A549 (cell line): ENCODE measurements at regions not wholly inside any gene's neighbourhood (a gene's known extent, or its start where the extent isn't known, plus 50 kb on each side); places are given as distances from the start of the nearest gene placed in this dataset.

Experiments
- ATAC-seq, 2 experiments: fragments of 200-7000 bp in 1 of 2; fragments of >200 bp in 1 of 2; cut with Nextera tagmentation in 1 of 2; cut with Tn5 transposase in 1 of 2; 3 replicates each; pipeline versions ENCODE4 v1.8.0 to v1.9.1; 2018 to 2020; ENCODE audit warnings: mild to moderate bottlenecking in 1 of 2, moderate library complexity in 1 of 2
- CTCF ChIA-PET: fragments of 300-600 bp; sonication (Branson Sonifier 250); formaldehyde crosslinking; extraction: SDS; loops from one replicate; lab custom pipeline; 2021; ENCODE audit warnings: antibody characterized with exemption, inconsistent platforms; lab: Yijun Ruan, JAX
- POLR2A ChIA-PET: fragments of 350-600 bp; formaldehyde crosslinking; extraction: SDS; loops from one replicate; lab custom pipeline; 2021; ENCODE audit warnings: antibody characterized with exemption, inconsistent platforms; lab: Yijun Ruan, JAX
- DNase-seq, 2 experiments: peaks; one replicate each; pipeline versions ENCODE4 v3.0.0 to v3.0.0-alpha.2; 2011 to 2016; ENCODE audit warnings: low read depth in 1 of 2, low spot score in 1 of 2
- FAIRE-seq: peaks from 2 replicates; lab custom pipeline; 2011; peaks lifted over from hg19 to GRCh38; lab: Jason Lieb, UNC
- H3K27ac ChIP-seq, 2 experiments: fragments of >200 bp; sonication (Bioruptor Twin); formaldehyde crosslinking; 3 replicates each; pipeline ENCODE4 v1.5.1; 2016 to 2017
- H3K4me1 ChIP-seq: fragments of >200 bp; sonication (Bioruptor Twin); formaldehyde crosslinking; 3 replicates; pipeline ENCODE4 v1.6.1; 2016
- H3K4me2 ChIP-seq: fragments of >200 bp; sonication (Bioruptor Twin); formaldehyde crosslinking; 3 replicates; pipeline ENCODE4 v1.6.1; 2016
- H3K4me3 ChIP-seq: fragments of >200 bp; sonication (Bioruptor Twin); formaldehyde crosslinking; 3 replicates; pipeline ENCODE4 v1.5.1; 2016
- H3K9me3 ChIP-seq: fragments of >200 bp; sonication (Bioruptor Twin); formaldehyde crosslinking; 3 replicates; pipeline ENCODE4 v1.6.1; 2016
- BCL3 ChIP-seq: fragments of >200 bp; sonication (Bioruptor Twin); formaldehyde crosslinking; IDR thresholded peaks from 3 replicates; pipeline ENCODE4 v1.6.1; 2016
- BHLHE40 ChIP-seq: IDR thresholded peaks from 2 replicates; pipeline ENCODE4 v1.6.1; 2012; ENCODE audit warnings: low read depth, low read length, inconsistent platforms
- CBX2 ChIP-seq: fragments of 200-600 bp; sonication (generic); IDR thresholded peaks from 2 replicates; pipeline ENCODE4 v1.6.1; 2016; ENCODE audit warnings: low read depth, mild to moderate bottlenecking, borderline replicate concordance
- E2F6 ChIP-seq: IDR thresholded peaks from 2 replicates; pipeline ENCODE4 v1.6.1; 2012; ENCODE audit warnings: low read depth, borderline replicate concordance
- EHF ChIP-seq: fragments of 250-450 bp; sonication (Bioruptor Pico); IDR thresholded peaks from 2 replicates; pipeline ENCODE4 v1.5.0; 2020; ENCODE audit warnings: mild to moderate bottlenecking
- EHMT2 ChIP-seq: fragments of 200-600 bp; sonication (generic); IDR thresholded peaks from 2 replicates; pipeline ENCODE4 v1.6.1; 2016; ENCODE audit warnings: antibody characterized with exemption, low read depth, mild to moderate bottlenecking, moderate library complexity
- GATA3 ChIP-seq: IDR thresholded peaks from 2 replicates; pipeline ENCODE4 v1.6.1; 2012; ENCODE audit warnings: borderline replicate concordance
- HES2 ChIP-seq: fragments of >200 bp; sonication (Bioruptor Twin); formaldehyde crosslinking; IDR thresholded peaks from 2 replicates; pipeline ENCODE4 v1.6.1; 2016
- HOXA7 ChIP-seq: fragments of 250-450 bp; sonication (Bioruptor Pico); IDR thresholded peaks from 2 replicates; pipeline ENCODE4 v1.5.0; 2020; ENCODE audit warnings: mild to moderate bottlenecking, moderate library complexity
- HOXB5 ChIP-seq: fragments of 250-450 bp; sonication (Bioruptor Pico); IDR thresholded peaks from 2 replicates; pipeline ENCODE4 v1.5.0; 2020; ENCODE audit warnings: mild to moderate bottlenecking, moderate library complexity
- JUN ChIP-seq, 2 experiments: fragments of >200 bp; sonication (Bioruptor Twin); formaldehyde crosslinking; IDR thresholded peaks; 2 replicates in 1 of 2; 3 replicates in 1 of 2; pipeline ENCODE4 v1.6.1; 2016 to 2017
- KDM1A ChIP-seq: fragments of 200-600 bp; sonication (generic); IDR thresholded peaks from 2 replicates; pipeline ENCODE4 v1.6.1; 2016; ENCODE audit warnings: low read depth, mild to moderate bottlenecking
- MYC ChIP-seq: IDR thresholded peaks from 2 replicates; pipeline ENCODE4 v1.6.1; 2012; ENCODE audit warnings: mild to moderate bottlenecking, inconsistent platforms, low read length, improper control_type of control experiment, borderline replicate concordance
- NPAS2 ChIP-seq: fragments of 250-450 bp; sonication (Bioruptor Pico); IDR thresholded peaks from 2 replicates; pipeline ENCODE4 v1.8.0; 2022; ENCODE audit warnings: mild to moderate bottlenecking, moderate library complexity, borderline replicate concordance
- NR3C1 ChIP-seq: fragments of >200 bp; sonication (Bioruptor Twin); formaldehyde crosslinking; IDR thresholded peaks from 3 replicates; pipeline ENCODE4 v1.6.1; 2017
- PHF8 ChIP-seq: fragments of 200-600 bp; sonication (generic); IDR thresholded peaks from 2 replicates; pipeline ENCODE4 v1.6.1; 2016; ENCODE audit warnings: low read depth, mild to moderate bottlenecking, antibody characterized with exemption, moderate library complexity, borderline replicate concordance
- RARB ChIP-seq: fragments of 250-450 bp; sonication (Bioruptor Pico); IDR thresholded peaks from 2 replicates; pipeline ENCODE4 v1.8.0; 2021; ENCODE audit warnings: mild to moderate bottlenecking, moderate library complexity
- REST ChIP-seq: fragments of 200-600 bp; sonication (generic); IDR thresholded peaks from 2 replicates; pipeline ENCODE4 v1.6.1; 2016; ENCODE audit warnings: antibody characterized with exemption, mild to moderate bottlenecking, moderate library complexity
- RFX5 ChIP-seq: fragments of 450-650 bp; IDR thresholded peaks from 2 replicates; pipeline ENCODE4 v1.7.1; 2014; ENCODE audit warnings: antibody characterized with exemption, mild to moderate bottlenecking, moderate library complexity
- SMC3 ChIP-seq: fragments of >200 bp; sonication (Bioruptor Twin); formaldehyde crosslinking; IDR thresholded peaks from 3 replicates; pipeline ENCODE4 v1.6.1; 2018; ENCODE audit warnings: inconsistent platforms
- TFCP2L1 ChIP-seq: fragments of 250-450 bp; sonication (Bioruptor Pico); IDR thresholded peaks from 2 replicates; pipeline ENCODE4 v1.5.0; 2021; ENCODE audit warnings: mild to moderate bottlenecking
- USF2 ChIP-seq: fragments of 450-650 bp; IDR thresholded peaks from 2 replicates; pipeline ENCODE4 v1.6.1; 2014; ENCODE audit warnings: antibody characterized with exemption
- ZNF302 ChIP-seq: fragments of 250-450 bp; sonication (Bioruptor Pico); IDR thresholded peaks from 2 replicates; pipeline ENCODE4 v1.9.0; 2021; ENCODE audit warnings: inconsistent platforms, mild to moderate bottlenecking, moderate library complexity
- WGBS: methylation state at CpG from one replicate; pipeline ENCODE4 v1.1.6; 2017; ENCODE audit errors: missing lambda C conversion rate; 5-methylcytosine and 5-hydroxymethylcytosine counted together
- TF ChIP-seq, protein P1 (sequence below): fragments of >200 bp; sonication (Bioruptor Twin); formaldehyde crosslinking; IDR thresholded peaks from 3 replicates; pipeline ENCODE4 v1.5.1; 2016
- TF ChIP-seq, protein P2 (sequence below): IDR thresholded peaks from 2 replicates; pipeline ENCODE4 v1.6.1; 2012

GRCh38 chr17:77331301-77331864 is 190.6 kb downstream of the SEC14L1 start (continued):
- no peak for TF ChIP-seq USF2
- no peak for TF ChIP-seq KDM1A
- TF ChIP-seq ZNF302 = no peak
- no peak for TF ChIP-seq REST
- no peak for TF ChIP-seq TFCP2L1 (CRISPR knock-in tag)
- TF ChIP-seq CBX2 = no peak
- TF ChIP-seq HOXB5 (CRISPR knock-in tag) = no peak
- no peak for TF ChIP-seq EHMT2
- TF ChIP-seq, protein P1, sequence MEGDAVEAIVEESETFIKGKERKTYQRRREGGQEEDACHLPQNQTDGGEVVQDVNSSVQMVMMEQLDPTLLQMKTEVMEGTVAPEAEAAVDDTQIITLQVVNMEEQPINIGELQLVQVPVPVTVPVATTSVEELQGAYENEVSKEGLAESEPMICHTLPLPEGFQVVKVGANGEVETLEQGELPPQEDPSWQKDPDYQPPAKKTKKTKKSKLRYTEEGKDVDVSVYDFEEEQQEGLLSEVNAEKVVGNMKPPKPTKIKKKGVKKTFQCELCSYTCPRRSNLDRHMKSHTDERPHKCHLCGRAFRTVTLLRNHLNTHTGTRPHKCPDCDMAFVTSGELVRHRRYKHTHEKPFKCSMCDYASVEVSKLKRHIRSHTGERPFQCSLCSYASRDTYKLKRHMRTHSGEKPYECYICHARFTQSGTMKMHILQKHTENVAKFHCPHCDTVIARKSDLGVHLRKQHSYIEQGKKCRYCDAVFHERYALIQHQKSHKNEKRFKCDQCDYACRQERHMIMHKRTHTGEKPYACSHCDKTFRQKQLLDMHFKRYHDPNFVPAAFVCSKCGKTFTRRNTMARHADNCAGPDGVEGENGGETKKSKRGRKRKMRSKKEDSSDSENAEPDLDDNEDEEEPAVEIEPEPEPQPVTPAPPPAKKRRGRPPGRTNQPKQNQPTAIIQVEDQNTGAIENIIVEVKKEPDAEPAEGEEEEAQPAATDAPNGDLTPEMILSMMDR = peak; percentile 97
- no peak for TF ChIP-seq HOXA7 (CRISPR knock-in tag)
- TF ChIP-seq JUN (IDR thresholded peaks at IDR 0.05) = 0 out of 5 replicates have a peak, but pooled peaks of 1 of the 2 experiments have one; percentile 32
- no peak for TF ChIP-seq GATA3
- TF ChIP-seq NPAS2 (CRISPR knock-in tag) = no peak
- TF ChIP-seq RFX5 = no peak
- TF ChIP-seq NR3C1 = no peak
- no peak for TF ChIP-seq HES2
- no peak for TF ChIP-seq E2F6
- TF ChIP-seq, all 56 proteins: peak for 5

DNA sequence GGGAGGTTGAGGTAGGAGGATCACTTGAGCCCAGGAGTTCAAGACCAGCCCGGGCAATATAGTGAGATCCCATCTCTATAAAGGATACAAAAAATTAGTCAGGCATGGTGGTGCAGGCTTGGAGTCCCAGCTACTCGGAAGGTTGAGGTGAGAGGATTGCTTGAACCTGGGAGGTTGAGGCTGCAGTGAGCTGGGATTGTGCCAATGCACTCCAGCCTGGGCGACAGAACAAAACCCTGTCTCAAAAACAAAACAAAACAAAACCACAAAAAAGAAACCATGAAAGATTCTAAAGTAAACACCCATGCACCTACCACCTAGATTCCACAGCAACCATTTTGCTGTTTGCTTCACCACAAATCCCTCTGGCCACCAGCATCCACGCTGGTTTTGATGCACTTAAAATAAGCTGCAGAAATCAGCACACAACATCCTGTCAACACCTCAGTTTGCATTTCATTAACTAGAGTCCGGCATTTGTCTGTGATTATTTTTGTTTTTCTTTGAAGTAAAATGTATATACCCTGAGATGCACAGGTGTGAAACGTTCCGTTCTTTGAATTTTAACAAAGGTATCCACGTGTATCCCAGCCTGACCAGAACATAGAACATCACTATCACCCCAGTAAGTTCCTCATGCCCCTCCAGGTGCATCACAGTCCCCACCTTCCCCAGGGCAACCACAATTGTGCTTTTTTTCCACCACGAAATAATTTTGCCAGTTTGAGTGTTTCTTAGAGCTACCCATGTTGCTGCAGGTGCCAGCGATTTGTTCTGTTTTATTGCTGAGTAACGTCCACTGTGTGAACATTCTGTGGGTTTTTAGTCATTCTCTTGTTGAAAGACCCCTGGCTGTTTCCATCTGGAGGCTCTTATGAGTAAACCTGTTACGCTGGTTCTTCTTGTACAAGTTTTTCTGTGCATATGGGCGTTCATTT is 191.5 kb downstream of the SEC14L1 start:
- Histone ChIP-seq H3K4me3 (no peak overlapping the region), H3K4me1 (peaks cover 46% of the 10 kb centered on the region), H3K9me3 (peaks cover 12% of the 10 kb centered on the region), H3K27ac (peak overlapping the region; percentile 50 to 83; a peak in 5 of 6 replicates), H3K4me2 (peak overlapping the region; percentile 58)
- no peak for ATAC-seq
- 88% methylated on average over 13 of the region's 13 CpGs for WGBS
- TF ChIP-seq EHF (CRISPR knock-in tag) (no peak), CBX2 (no peak), RARB (CRISPR knock-in tag) (no peak), BHLHE40 (no peak), SMC3 (no peak), EHMT2 (no peak), GATA3 (no peak), BCL3 (no peak), PHF8 (no peak), MYC (no peak)
- TF ChIP-seq, protein P2, sequence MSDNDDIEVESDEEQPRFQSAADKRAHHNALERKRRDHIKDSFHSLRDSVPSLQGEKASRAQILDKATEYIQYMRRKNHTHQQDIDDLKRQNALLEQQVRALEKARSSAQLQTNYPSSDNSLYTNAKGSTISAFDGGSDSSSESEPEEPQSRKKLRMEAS = no peak
- ChIA-PET POLR2A (interaction anchor here (0.6 to 1.2 kb wide), 2 partner anchors 162 to 626 kb away, joined by 4 read pairs; partner anchors contain the start of gene TNRC6C), CTCF (interaction anchor here (0.6 to 9.3 kb wide), 64 partner anchors 10 to 1340 kb away, joined by 3 to 229 read pairs (median 7); no protein-coding TSS in a partner anchor)
- FAIRE-seq = no peak
- no peak for DNase-seq
